IMR-90 (cell line): ENCODE measurements at regions not wholly inside any gene's neighbourhood (a gene's known extent, or its start where the extent isn't known, plus 50 kb on each side); places are given as distances from the start of the nearest gene placed in this dataset.

Experiments
- ATAC-seq: fragments of 200-7000 bp; cut with Tn5 transposase; 2 replicates; pipeline ENCODE4 v1.9.1; 2020; ENCODE audit warnings: low read depth, mild to moderate bottlenecking, moderate library complexity
- BruUV-seq: library from RNA; stranded (reverse); fragments of 400-500 nt; replicated peaks from 2 replicates; lab custom pipeline; 2021; lab: Mats Ljungman, UMichigan
- CTCF ChIA-PET: fragments of 300-600 bp; formaldehyde crosslinking; extraction: SDS; loops from one replicate; lab custom pipeline; 2021; ENCODE audit warnings: antibody characterized with exemption; lab: Yijun Ruan, JAX
- POLR2A ChIA-PET: fragments of 300-600 bp; sonication (Branson Sonifier 250); formaldehyde crosslinking; loops from one replicate; lab custom pipeline; 2022; ENCODE audit warnings: antibody characterized with exemption; ENCODE audit not compliant: unreplicated experiment; lab: Charles Lee
- DNase-seq: peaks from one replicate; pipeline ENCODE4 v3.0.0; 2013
- H2AFZ ChIP-seq: replicated peaks from 2 replicates; pipeline ENCODE3; 2013; ENCODE audit warnings: low read length, mild to moderate bottlenecking; ENCODE audit not compliant: poor library complexity
- H2AK5ac ChIP-seq: 2 replicates; pipeline ENCODE4 v1.6.1; 2013; ENCODE audit warnings: low read depth, low read length, inconsistent platforms
- H2AK9ac ChIP-seq: replicated peaks from 2 replicates; pipeline ENCODE3; 2013; ENCODE audit warnings: mild to moderate bottlenecking, low read depth, low read length, moderate library complexity; ENCODE audit not compliant: poor library complexity
- H2BK120ac ChIP-seq: 2 replicates; pipeline ENCODE4 v1.6.1; 2013; ENCODE audit warnings: low read depth, low read length, inconsistent platforms
- H2BK15ac ChIP-seq: 3 replicates; pipeline ENCODE4 v1.6.1; 2013; ENCODE audit warnings: low read depth, low read length, inconsistent platforms
- H2BK20ac ChIP-seq: 2 replicates; pipeline ENCODE4 v1.6.1; 2013; ENCODE audit warnings: low read depth, mild to moderate bottlenecking, inconsistent platforms, low read length, moderate library complexity
- H2BK5ac ChIP-seq: 2 replicates; pipeline ENCODE4 v1.6.1; 2013; ENCODE audit warnings: mild to moderate bottlenecking, low read depth, low read length, inconsistent platforms; ENCODE audit not compliant: poor library complexity, severe bottlenecking
- H3K14ac ChIP-seq: replicated peaks from 2 replicates; pipeline ENCODE4 v1.6.1; 2013; ENCODE audit warnings: low read depth, low read length, inconsistent platforms
- H3K18ac ChIP-seq: 2 replicates; pipeline ENCODE4 v1.6.1; 2013; ENCODE audit warnings: low read depth, low read length, control low read depth
- H3K23ac ChIP-seq: 2 replicates; pipeline ENCODE4 v1.6.1; 2013; ENCODE audit warnings: low read depth, low read length, inconsistent platforms
- H3K27ac ChIP-seq: 2 replicates; pipeline ENCODE4 v1.5.1; 2013; ENCODE audit warnings: mild to moderate bottlenecking, control low read depth, low read length; ENCODE audit not compliant: insufficient read depth
- H3K27me3 ChIP-seq: 2 replicates; pipeline ENCODE4 v1.6.1; 2013; ENCODE audit warnings: low read length; ENCODE audit not compliant: control insufficient read depth, insufficient read depth
- H3K36me3 ChIP-seq: 2 replicates; pipeline ENCODE4 v1.6.1; 2013; ENCODE audit warnings: low read length, mixed read lengths; ENCODE audit not compliant: control insufficient read depth, insufficient read depth
- H3K4ac ChIP-seq: 2 replicates; pipeline ENCODE4 v1.6.1; 2013; ENCODE audit warnings: low read depth, low read length, inconsistent platforms
- H3K4me1 ChIP-seq: 2 replicates; pipeline ENCODE4 v1.6.1; 2013; ENCODE audit warnings: low read length, mixed read lengths; ENCODE audit not compliant: control insufficient read depth, insufficient read depth
- H3K4me2 ChIP-seq: 2 replicates; pipeline ENCODE4 v1.6.1; 2013; ENCODE audit warnings: low read depth, mild to moderate bottlenecking, control low read depth, low read length, moderate library complexity
- H3K4me3 ChIP-seq: 2 replicates; pipeline ENCODE4 v1.5.1; 2013; ENCODE audit warnings: low read depth, mild to moderate bottlenecking, control low read depth, low read length, moderate library complexity; ENCODE audit not compliant: insufficient read depth
- H3K56ac ChIP-seq: 2 replicates; pipeline ENCODE4 v1.6.1; 2013; ENCODE audit warnings: low read length, inconsistent platforms; ENCODE audit not compliant: insufficient read depth; ENCODE audit errors: extremely low read depth
- H3K79me1 ChIP-seq, 2 experiments: 2 replicates each; pipeline ENCODE4 v1.6.1; 2013; ENCODE audit warnings: low read length in 2 of 2, inconsistent platforms in 1 of 2, low read depth in 1 of 2
- H3K9ac ChIP-seq: 2 replicates; pipeline ENCODE4 v1.6.1; 2013; ENCODE audit warnings: low read depth, low read length, control low read depth
- H3K9me1 ChIP-seq: 2 replicates; pipeline ENCODE4 v1.6.1; 2013; ENCODE audit warnings: low read length, inconsistent platforms; ENCODE audit not compliant: insufficient read depth
- H3K9me3 ChIP-seq: 2 replicates; pipeline ENCODE4 v1.6.1; 2013; ENCODE audit warnings: low read length; ENCODE audit not compliant: control insufficient read depth, insufficient read depth
- H4K20me1 ChIP-seq: 2 replicates; pipeline ENCODE4 v1.6.1; 2013; ENCODE audit warnings: low read length, inconsistent platforms; ENCODE audit not compliant: insufficient read depth
- H4K5ac ChIP-seq: 2 replicates; pipeline ENCODE4 v1.6.1; 2013; ENCODE audit warnings: mild to moderate bottlenecking, low read depth, low read length, control low read depth
- H4K8ac ChIP-seq, 2 experiments: 2 replicates each; pipeline ENCODE4 v1.6.1; 2013; ENCODE audit warnings: low read depth in 2 of 2, low read length in 2 of 2, control low read depth in 1 of 2, inconsistent platforms in 1 of 2
- H4K91ac ChIP-seq: 2 replicates; pipeline ENCODE4 v1.6.1; 2013; ENCODE audit warnings: low read depth, low read length, inconsistent platforms; ENCODE audit not compliant: insufficient read depth
- MAFK ChIP-seq: IDR thresholded peaks from 2 replicates; pipeline ENCODE4 v1.6.1; 2012; ENCODE audit warnings: low read depth, low read length, improper control_type of control experiment
- WGBS, 2 experiments: methylation state at CpG; one replicate each; pipeline versions ENCODE4 v1.1.5 to v1.1.7; 2013; ENCODE audit warnings: missing lambda C conversion rate in 2 of 2; ENCODE audit not compliant: insufficient read length in 1 of 2; ENCODE audit errors: extremely low coverage in 2 of 2; 5-methylcytosine and 5-hydroxymethylcytosine counted together
- dilution Hi-C: fragments of 300-500 bp; cut with HindIII; formaldehyde crosslinking; loops from one replicate; pipeline ENCODE4 v1.14.3; 2018; ENCODE audit warnings: low sequenced_read_pairs; ENCODE audit not compliant: unreplicated experiment
- in situ Hi-C: fragments of 300-500 bp; cut with MboI; formaldehyde crosslinking; loops from 3 replicates; pipeline ENCODE4 v1.14.3; 2019; ENCODE audit warnings: low sequenced_read_pairs, inconsistent platforms, mixed read lengths
- intact Hi-C: fragments of 100-400 bp; cut with micrococcal nuclease; formaldehyde crosslinking; loops from 2 replicates; pipeline ENCODE4 v1.10.0; 2022

DNA sequence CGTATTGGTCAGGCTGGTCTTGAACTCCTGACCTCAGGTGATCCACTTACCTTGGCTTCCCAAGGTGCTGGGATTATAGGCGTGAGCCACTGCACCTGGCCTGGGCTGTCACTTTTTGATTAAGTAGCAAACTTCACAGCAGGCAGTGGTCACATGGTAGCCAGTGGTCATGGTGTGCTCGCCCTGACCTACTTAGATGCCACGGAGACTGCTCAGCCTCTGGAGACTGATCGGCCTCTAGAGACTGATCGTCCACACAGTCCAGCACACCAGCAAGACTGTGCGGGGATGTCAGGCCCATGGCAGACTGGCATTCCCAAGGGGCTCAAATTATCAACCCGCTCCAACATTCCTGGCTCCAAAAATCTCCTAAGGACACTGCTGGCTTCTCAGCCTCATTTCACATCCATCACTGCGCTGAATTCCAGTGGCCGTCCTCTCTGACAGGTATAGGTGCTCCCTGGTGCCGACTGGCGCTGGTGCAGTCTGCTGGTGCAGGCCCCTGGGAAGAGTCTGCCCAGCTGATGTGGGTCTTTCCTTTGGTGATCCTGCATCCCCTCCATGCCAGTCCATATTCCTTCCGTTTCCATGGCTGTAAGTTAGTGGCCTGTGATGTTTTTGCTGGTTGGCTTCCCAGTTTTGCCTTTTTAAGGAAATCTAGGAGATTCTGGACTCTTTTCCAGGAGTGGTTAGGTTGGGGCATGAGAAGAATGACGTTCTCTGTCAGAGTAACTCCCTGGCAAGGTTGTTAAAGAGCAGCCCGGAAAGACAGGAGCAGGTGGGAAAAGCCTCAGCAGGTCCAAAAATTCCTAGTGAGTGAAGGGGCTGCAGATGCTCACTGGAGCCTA, 374.5 kb upstream of the HS6ST1 start:
- Histone ChIP-seq H3K9me1 (no peaks in the 10 kb centered on the region), H3K4ac (no peak overlapping the region), H3K18ac (no peak overlapping the region), H2BK15ac (no peak overlapping the region), H2BK120ac (no peak overlapping the region), H3K9me3 (no peaks in the 10 kb centered on the region), H3K4me1 (no peaks in the 10 kb centered on the region), H3K23ac (no peak overlapping the region), H3K27me3 (peaks cover 31% of the 10 kb centered on the region), H4K20me1 (no peaks in the 10 kb centered on the region), H3K36me3 (no peaks in the 10 kb centered on the region), H3K14ac (no peak overlapping the region), H3K4me3 (no peak overlapping the region), H2AK9ac (no peak overlapping the region), H3K4me2 (no peak overlapping the region), H2BK5ac (no peak overlapping the region), H3K27ac (no peak overlapping the region), H4K8ac (no peak overlapping the region), H2BK20ac (no peak overlapping the region), H2AK5ac (no peak overlapping the region), H3K79me1 (no peaks in the 10 kb centered on the region), H4K5ac (no peak overlapping the region), H2AFZ (no peak overlapping the region), H3K9ac (no peak overlapping the region), H3K56ac (no peak overlapping the region), H4K91ac (no peak overlapping the region)
- DNase-seq (no peak), ATAC-seq (no peak)
- dilution Hi-C loops = no loop called here
- BruUV-seq = no TSS peak
- intact Hi-C loops = no loop called here
- in situ Hi-C loops = no loop called here
- ChIA-PET POLR2A (no interaction called here), CTCF (no interaction called here)
- WGBS, 2 experiments = 73% methylated on average over 4 of the region's 15 CpGs; no CpG with 5 or more reads in 1 of the 2 experiments
- TF ChIP-seq MAFK = no peak
